NB4 (cell line): ENCODE measurements at regions not wholly inside any gene's neighbourhood (a gene's known extent, or its start where the extent isn't known, plus 50 kb on each side); places are given as distances from the start of the nearest gene placed in this dataset.

Source experiments
- MYC ChIP-seq: IDR thresholded peaks from 2 replicates; pipeline ENCODE4 v1.6.1; 2011; ENCODE audit warnings: low read depth, low read length
- POLR2A ChIP-seq: IDR thresholded peaks from 2 replicates; pipeline ENCODE4 v1.6.1; 2011; ENCODE audit warnings: mild to moderate bottlenecking; ENCODE audit not compliant: insufficient read length; ENCODE audit errors: extremely low read depth
- TF ChIP-seq, protein P1 (sequence below): IDR thresholded peaks from one replicate; pipeline ENCODE4 v1.5.1; 2012; ENCODE audit warnings: low read depth, low read length
- TF ChIP-seq, protein P2 (sequence below): IDR thresholded peaks from 2 replicates; pipeline ENCODE4 v1.6.1; 2011; ENCODE audit warnings: low read depth, low read length

DNA sequence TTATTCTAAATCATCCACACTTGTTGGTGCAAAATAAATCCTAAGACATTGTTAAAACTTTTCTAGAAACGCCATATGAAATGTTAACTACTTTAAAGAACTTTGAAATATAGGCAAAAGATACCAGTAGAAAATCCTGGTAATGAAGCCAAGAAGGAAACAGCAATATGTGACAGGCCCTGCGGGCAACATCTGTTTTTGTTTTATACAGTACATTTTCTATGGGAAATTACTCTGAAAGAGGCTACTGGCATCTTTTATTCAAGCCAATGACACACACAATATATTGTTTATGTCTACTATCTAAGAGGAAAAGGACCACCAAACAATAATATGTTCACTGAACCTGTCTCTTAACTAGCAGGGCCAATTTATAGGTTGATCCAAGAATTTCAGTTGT lies 829.7 kb downstream of the PCDH17 start:
- TF ChIP-seq, protein P1, sequence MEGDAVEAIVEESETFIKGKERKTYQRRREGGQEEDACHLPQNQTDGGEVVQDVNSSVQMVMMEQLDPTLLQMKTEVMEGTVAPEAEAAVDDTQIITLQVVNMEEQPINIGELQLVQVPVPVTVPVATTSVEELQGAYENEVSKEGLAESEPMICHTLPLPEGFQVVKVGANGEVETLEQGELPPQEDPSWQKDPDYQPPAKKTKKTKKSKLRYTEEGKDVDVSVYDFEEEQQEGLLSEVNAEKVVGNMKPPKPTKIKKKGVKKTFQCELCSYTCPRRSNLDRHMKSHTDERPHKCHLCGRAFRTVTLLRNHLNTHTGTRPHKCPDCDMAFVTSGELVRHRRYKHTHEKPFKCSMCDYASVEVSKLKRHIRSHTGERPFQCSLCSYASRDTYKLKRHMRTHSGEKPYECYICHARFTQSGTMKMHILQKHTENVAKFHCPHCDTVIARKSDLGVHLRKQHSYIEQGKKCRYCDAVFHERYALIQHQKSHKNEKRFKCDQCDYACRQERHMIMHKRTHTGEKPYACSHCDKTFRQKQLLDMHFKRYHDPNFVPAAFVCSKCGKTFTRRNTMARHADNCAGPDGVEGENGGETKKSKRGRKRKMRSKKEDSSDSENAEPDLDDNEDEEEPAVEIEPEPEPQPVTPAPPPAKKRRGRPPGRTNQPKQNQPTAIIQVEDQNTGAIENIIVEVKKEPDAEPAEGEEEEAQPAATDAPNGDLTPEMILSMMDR: no peak
- TF ChIP-seq POLR2A (no peak), MYC (no peak)
- TF ChIP-seq, protein P2, sequence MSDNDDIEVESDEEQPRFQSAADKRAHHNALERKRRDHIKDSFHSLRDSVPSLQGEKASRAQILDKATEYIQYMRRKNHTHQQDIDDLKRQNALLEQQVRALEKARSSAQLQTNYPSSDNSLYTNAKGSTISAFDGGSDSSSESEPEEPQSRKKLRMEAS: no peak
